ENCODE measurements at regions not wholly inside any gene's neighbourhood (a gene's known extent, or its start where the extent isn't known, plus 50 kb on each side); places are given as distances from the start of the nearest gene placed in this dataset.

- no peak for TF ChIP-seq CTCF (IDR thresholded peaks at IDR 0.05; ENCODE audit: insufficient read depth, low read depth, low read length)
- H3K4me3 ChIP-seq (ENCODE audit: low read depth, low read length): no peak overlapping the region
- no peak for DNase-seq (ENCODE audit: low read depth)
Measured at GRCh38 chr11:130655300-130655699, 206.9 kb downstream of the ADAMTS15 start.

- peak; percentile 26 for TF ChIP-seq CTCF (IDR thresholded peaks at IDR 0.05; ENCODE audit: insufficient read depth, low read depth, low read length)
- no peak overlapping the region for H3K4me3 ChIP-seq (ENCODE audit: low read depth, low read length)
- peak; percentile 28 for DNase-seq (ENCODE audit: low read depth)
Measured at GRCh38 chr11:130666781-130667251, 218.4 kb downstream of the ADAMTS15 start.

GRCh38 chr11:130668751-130669150, 220.3 kb downstream of the ADAMTS15 start:
- no peak for DNase-seq (ENCODE audit: low read depth)

GRCh38 chr11:130670200-130670599, 221.8 kb downstream of the ADAMTS15 start:
- no peak for DNase-seq (ENCODE audit: low read depth)
- TF ChIP-seq CTCF (IDR thresholded peaks at IDR 0.05; ENCODE audit: insufficient read depth, low read depth, low read length): no peak
- H3K4me3 ChIP-seq (ENCODE audit: low read depth, low read length): no peak overlapping the region

More at GRCh38 chr11:130668751-130669150, 220.3 kb downstream of the ADAMTS15 start:
- no peak overlapping the region for H3K4me3 ChIP-seq (ENCODE audit: low read depth, low read length)
- no peak for TF ChIP-seq CTCF (IDR thresholded peaks at IDR 0.05; ENCODE audit: insufficient read depth, low read depth, low read length)

GRCh38 chr11:130671801-130672700, 223.6 kb downstream of the ADAMTS15 start:
- no peak for TF ChIP-seq CTCF (IDR thresholded peaks at IDR 0.05; ENCODE audit: insufficient read depth, low read depth, low read length)
- DNase-seq (ENCODE audit: low read depth): peak; percentile 87
- no peak overlapping the region for H3K4me3 ChIP-seq (ENCODE audit: low read depth, low read length)

GRCh38 chr11:130672911-130673310, 224.5 kb downstream of the ADAMTS15 start:
- no peak overlapping the region for H3K4me3 ChIP-seq (ENCODE audit: low read depth, low read length)
- no peak for DNase-seq (ENCODE audit: low read depth)
- TF ChIP-seq CTCF (IDR thresholded peaks at IDR 0.05; ENCODE audit: insufficient read depth, low read depth, low read length): no peak
